ENCODE measurements at regions not wholly inside any gene's neighbourhood (a gene's known extent, or its start where the extent isn't known, plus 50 kb on each side); places are given as distances from the start of the nearest gene placed in this dataset.

DNA sequence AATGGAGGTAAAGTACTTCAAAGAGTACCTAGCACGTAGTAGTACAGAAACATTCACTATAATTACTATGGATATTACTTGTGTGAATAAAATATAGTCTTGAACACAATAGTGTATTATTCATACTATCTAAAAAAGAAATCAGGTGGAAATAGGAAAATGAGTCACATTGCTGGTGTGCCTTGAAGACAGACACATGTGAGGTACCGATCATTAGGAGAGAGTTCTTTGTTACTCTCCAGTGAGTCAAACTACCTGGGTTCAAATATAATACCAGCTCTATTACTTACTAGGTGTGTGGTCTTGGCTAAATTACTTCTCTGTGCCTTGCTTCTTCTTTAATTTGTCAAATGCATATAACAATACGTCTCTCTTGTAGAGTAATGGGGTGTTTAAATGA, 50.8 kb upstream of the BEND6 start:
- TF ChIP-seq EZH2 (IDR thresholded peaks at IDR 0.05; ENCODE audit: borderline replicate concordance, insufficient read depth, low read depth, low read length, poor library complexity, severe bottlenecking) = no peak
- TF ChIP-seq, protein P1, sequence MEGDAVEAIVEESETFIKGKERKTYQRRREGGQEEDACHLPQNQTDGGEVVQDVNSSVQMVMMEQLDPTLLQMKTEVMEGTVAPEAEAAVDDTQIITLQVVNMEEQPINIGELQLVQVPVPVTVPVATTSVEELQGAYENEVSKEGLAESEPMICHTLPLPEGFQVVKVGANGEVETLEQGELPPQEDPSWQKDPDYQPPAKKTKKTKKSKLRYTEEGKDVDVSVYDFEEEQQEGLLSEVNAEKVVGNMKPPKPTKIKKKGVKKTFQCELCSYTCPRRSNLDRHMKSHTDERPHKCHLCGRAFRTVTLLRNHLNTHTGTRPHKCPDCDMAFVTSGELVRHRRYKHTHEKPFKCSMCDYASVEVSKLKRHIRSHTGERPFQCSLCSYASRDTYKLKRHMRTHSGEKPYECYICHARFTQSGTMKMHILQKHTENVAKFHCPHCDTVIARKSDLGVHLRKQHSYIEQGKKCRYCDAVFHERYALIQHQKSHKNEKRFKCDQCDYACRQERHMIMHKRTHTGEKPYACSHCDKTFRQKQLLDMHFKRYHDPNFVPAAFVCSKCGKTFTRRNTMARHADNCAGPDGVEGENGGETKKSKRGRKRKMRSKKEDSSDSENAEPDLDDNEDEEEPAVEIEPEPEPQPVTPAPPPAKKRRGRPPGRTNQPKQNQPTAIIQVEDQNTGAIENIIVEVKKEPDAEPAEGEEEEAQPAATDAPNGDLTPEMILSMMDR (IDR thresholded peaks at IDR 0.05) = no peak
- H3K27me3 Mint-ChIP-seq = peaks cover 12% of the 10 kb centered on the region

DNA sequence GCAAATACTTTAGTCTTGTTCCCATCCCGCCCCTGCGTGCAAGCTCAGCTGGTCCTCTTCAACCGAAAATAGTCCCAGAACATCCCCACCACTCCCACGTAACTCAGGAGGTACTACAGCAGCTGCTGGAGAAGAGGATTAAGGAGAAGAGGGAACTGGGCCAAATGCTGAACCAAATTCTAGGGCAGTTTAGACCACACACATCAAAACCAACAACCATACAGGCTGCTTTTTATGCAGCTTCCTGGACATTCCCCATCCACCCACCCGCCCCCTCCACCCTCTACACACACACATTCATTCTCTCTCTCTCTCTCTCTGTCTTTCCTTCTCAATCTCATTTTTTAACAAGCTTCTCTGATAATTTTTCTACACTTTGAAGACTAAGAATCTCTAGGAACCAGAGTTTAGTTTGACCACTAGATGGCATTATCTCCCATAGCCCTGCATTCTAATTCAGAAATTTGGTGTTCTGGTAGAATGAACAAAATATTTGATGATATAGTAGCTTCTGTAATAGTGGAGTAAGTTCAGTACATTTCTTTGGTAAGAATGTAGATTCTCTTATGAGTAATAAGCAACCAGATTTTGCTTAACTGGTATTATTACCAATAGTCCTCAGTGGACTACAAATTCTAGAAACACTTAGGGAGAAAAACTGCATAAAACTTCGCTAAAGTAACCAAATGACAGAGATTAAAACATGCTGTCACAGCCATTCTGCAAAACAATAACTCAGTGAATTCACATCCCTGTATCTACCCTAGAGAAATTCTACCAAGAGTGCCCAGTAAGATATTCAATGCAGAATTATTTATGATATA, 52.1 kb upstream of the BEND6 start:
- ChIA-PET POLR2A (interaction anchor here (0.7 kb wide), 1 partner anchor 268 kb away, joined by 6 read pairs; no protein-coding TSS in a partner anchor), CTCF (interaction anchor here (0.7 to 6.6 kb wide), 21 partner anchors 7 to 1169 kb away, joined by 3 to 188 read pairs (median 3); partner anchors contain the start of gene PRIM2)
- 0% methylated on average over 1 of the region's 6 CpGs for WGBS (ENCODE audit: insufficient coverage)
- Histone ChIP-seq H3K27ac (ENCODE audit: low read length in 2 of 2) (no peak overlapping the region), H3K36me3 (replicated peaks in 1 of 2; ENCODE audit: control extremely low read depth in 1 of 2, control insufficient read depth in 1 of 2, extremely low read depth in 1 of 2, insufficient read depth in 2 of 2, low read length in 1 of 2) (no peaks in the 10 kb centered on the region), H3K9me3 (ENCODE audit: control extremely low read depth in 1 of 3, control insufficient read depth in 2 of 3, insufficient read depth in 1 of 3, low read length in 2 of 3) (no peaks in the 10 kb centered on the region), H3K4me1 (ENCODE audit: control insufficient read depth in 2 of 2, insufficient read depth in 2 of 2, low read length in 2 of 2) (peaks cover 0 to 4% of the 10 kb centered on the region in 2 donors), H3K4me2 (replicated peaks; ENCODE audit: low read depth, low read length, poor library complexity, severe bottlenecking) (no peak overlapping the region), H4K20me1 (ENCODE audit: control insufficient read depth, insufficient read depth, low read length, poor library complexity, severe bottlenecking) (no peaks in the 10 kb centered on the region), H3K27me3 (replicated peaks in 1 of 4; ENCODE audit: control extremely low read depth in 1 of 4, control insufficient read depth in 3 of 4, insufficient read depth in 4 of 4, low read length in 3 of 4) (peaks cover 0 to 5% (median 0%) of the 10 kb centered on the region in 4 experiments), H3K79me2 (ENCODE audit: control insufficient read depth, insufficient read depth, low read length) (no peaks in the 10 kb centered on the region), H3K9ac (ENCODE audit: low read length) (no peak overlapping the region), H3K4me3 (ENCODE audit: control extremely low read depth in 1 of 5, extremely low read depth in 1 of 5, insufficient read depth in 1 of 5, low read depth in 2 of 5, low read length in 4 of 5) (no peak overlapping the region), H2AFZ (ENCODE audit: insufficient read depth, low read depth, low read length, poor library complexity, severe bottlenecking) (no peak overlapping the region)
- ATAC-seq (ENCODE audit: low read depth) (no peak), DNase-seq (peak; percentile 44)
- TF ChIP-seq EZH2 (IDR thresholded peaks at IDR 0.05; ENCODE audit: borderline replicate concordance, insufficient read depth, low read depth, low read length, poor library complexity, severe bottlenecking) = no peak
- TF ChIP-seq, protein P1 (IDR thresholded peaks at IDR 0.05) = peak; percentile 77
- peaks cover 12% of the 10 kb centered on the region for H3K27me3 Mint-ChIP-seq
- H3K4me3 Mint-ChIP-seq = no peak overlapping the region
- no peaks in the 10 kb centered on the region for H3K9me3 Mint-ChIP-seq (ENCODE audit: insufficient read depth)
- H3K4me1 Mint-ChIP-seq = peaks cover 2% of the 10 kb centered on the region
- H3K27ac Mint-ChIP-seq = no peak overlapping the region
- intact Hi-C loops (cut with micrococcal nuclease) = loop anchor here (1.0 to 10.0 kb wide), 2 partner anchors 122 to 413 kb away; no protein-coding TSS in a partner anchor

More for the DNA sequence above, 50.8 kb upstream of the BEND6 start:
- Histone ChIP-seq H2AFZ (ENCODE audit: insufficient read depth, low read depth, low read length, poor library complexity, severe bottlenecking) (no peak overlapping the region), H3K9me3 (ENCODE audit: control extremely low read depth in 1 of 3, control insufficient read depth in 2 of 3, insufficient read depth in 1 of 3, low read length in 2 of 3) (no peaks in the 10 kb centered on the region), H3K27ac (ENCODE audit: low read length in 2 of 2) (no peak overlapping the region), H3K4me1 (ENCODE audit: control insufficient read depth in 2 of 2, insufficient read depth in 2 of 2, low read length in 2 of 2) (peaks cover 0 to 4% of the 10 kb centered on the region in 2 donors), H3K9ac (ENCODE audit: low read length) (no peak overlapping the region), H4K20me1 (ENCODE audit: control insufficient read depth, insufficient read depth, low read length, poor library complexity, severe bottlenecking) (no peaks in the 10 kb centered on the region), H3K79me2 (ENCODE audit: control insufficient read depth, insufficient read depth, low read length) (no peaks in the 10 kb centered on the region), H3K27me3 (replicated peaks in 1 of 4; ENCODE audit: control extremely low read depth in 1 of 4, control insufficient read depth in 3 of 4, insufficient read depth in 4 of 4, low read length in 3 of 4) (peaks cover 0 to 5% (median 0%) of the 10 kb centered on the region in 4 experiments), H3K4me3 (ENCODE audit: control extremely low read depth in 1 of 5, extremely low read depth in 1 of 5, insufficient read depth in 1 of 5, low read depth in 2 of 5, low read length in 4 of 5) (no peak overlapping the region), H3K4me2 (replicated peaks; ENCODE audit: low read depth, low read length, poor library complexity, severe bottlenecking) (no peak overlapping the region), H3K36me3 (replicated peaks in 1 of 2; ENCODE audit: control extremely low read depth in 1 of 2, control insufficient read depth in 1 of 2, extremely low read depth in 1 of 2, insufficient read depth in 2 of 2, low read length in 1 of 2) (no peaks in the 10 kb centered on the region)
- Mint-ChIP-seq H3K4me3 (no peak overlapping the region), H3K27ac (no peak overlapping the region), H3K4me1 (peaks cover 2% of the 10 kb centered on the region), H3K9me3 (ENCODE audit: insufficient read depth) (no peaks in the 10 kb centered on the region)
- no CpG with 5 or more reads among the region's 3 CpGs for WGBS (ENCODE audit: insufficient coverage)
- CTCF ChIA-PET = interaction anchor here (0.6 to 6.6 kb wide), 20 partner anchors 12 to 420 kb away, joined by 3 to 188 read pairs (median 5); partner anchors contain the start of genes PRIM2 and RAB23
- intact Hi-C loops (cut with micrococcal nuclease) = loop anchor here (1.0 to 10.0 kb wide), 2 partner anchors 121 to 420 kb away; no protein-coding TSS in a partner anchor
- ATAC-seq (ENCODE audit: low read depth) (no peak), DNase-seq (no peak)
- POLR2A ChIA-PET = no interaction called here

Measured in B cell (primary cell).